Stimulated activated naive CD8-positive, alpha-beta T cell treated with anti-CD3 and anti-CD28 coated beads, Interleukin-15, amount 100 ng/mL, for 72 hours (primary cell): ENCODE measurements at regions not wholly inside any gene's neighbourhood (a gene's known extent, or its start where the extent isn't known, plus 50 kb on each side); places are given as distances from the start of the nearest gene placed in this dataset.

Experiments used
- ATAC-seq: fragments of 150-1000 bp; cut with Tn5 transposase; 2 replicates; pipeline ENCODE4 v1.10.0; 2021; ENCODE audit warnings: mild to moderate bottlenecking, moderate library complexity
- DNase-seq, 2 donors: peaks; one replicate each; pipeline ENCODE4 v3.0.0; 2021 to 2022
- H3K27ac Mint-ChIP-seq, 2 donors: one replicate each; pipeline ENCODE4 v1.8.0; 2022; ENCODE audit warnings: mild to moderate bottlenecking in 2 of 2, mixed read lengths in 2 of 2, moderate library complexity in 2 of 2
- H3K27me3 Mint-ChIP-seq: one replicate; pipeline ENCODE4 v1.8.0; 2022; ENCODE audit warnings: mixed read lengths
- H3K4me1 Mint-ChIP-seq: one replicate; pipeline ENCODE4 v1.8.0; 2022; ENCODE audit warnings: mild to moderate bottlenecking, mixed read lengths
- H3K4me3 Mint-ChIP-seq, 2 donors: one replicate each; pipeline ENCODE4 v1.8.0; 2022; ENCODE audit warnings: mild to moderate bottlenecking in 2 of 2, mixed read lengths in 2 of 2, moderate library complexity in 1 of 2
- H3K9me3 Mint-ChIP-seq, 2 donors: one replicate each; pipeline ENCODE4 v1.8.0; 2022; ENCODE audit warnings: mixed read lengths in 2 of 2

- H3K4me1 Mint-ChIP-seq, result no peaks in the 10 kb centered on the region
- H3K27ac Mint-ChIP-seq, result no peak overlapping the region
- H3K4me3 Mint-ChIP-seq, result no peak overlapping the region
Measured at GRCh38 chr5:119820016-119820415, 190.7 kb downstream of the FAM170A start.

GRCh38 chr5:119820608-119821007 lies 191.2 kb downstream of the FAM170A start:
- no peak overlapping the region for H3K27ac Mint-ChIP-seq
- no peaks in the 10 kb centered on the region for H3K27me3 Mint-ChIP-seq
- H3K4me3 Mint-ChIP-seq, result no peak overlapping the region
- no peak for DNase-seq
- ATAC-seq, result no peak
- no peaks in the 10 kb centered on the region for H3K9me3 Mint-ChIP-seq
- no peaks in the 10 kb centered on the region for H3K4me1 Mint-ChIP-seq

More at GRCh38 chr5:119820016-119820415, 190.7 kb downstream of the FAM170A start:
- ATAC-seq (no peak), DNase-seq (no peak)
- Mint-ChIP-seq H3K27me3 (no peaks in the 10 kb centered on the region), H3K9me3 (no peaks in the 10 kb centered on the region)

- Mint-ChIP-seq H3K4me3 (no peak overlapping the region), H3K4me1 (no peaks in the 10 kb centered on the region), H3K27me3 (no peaks in the 10 kb centered on the region), H3K27ac (no peak overlapping the region), H3K9me3 (no peaks in the 10 kb centered on the region)
- DNase-seq (no peak), ATAC-seq (no peak)
Measured at GRCh38 chr5:119828541-119828940, 199.2 kb downstream of the FAM170A start.

GRCh38 chr5:119829341-119829740 lies 200.0 kb downstream of the FAM170A start:
- DNase-seq, result no peak
- Mint-ChIP-seq H3K9me3 (no peaks in the 10 kb centered on the region), H3K4me1 (no peaks in the 10 kb centered on the region), H3K27me3 (no peaks in the 10 kb centered on the region), H3K4me3 (no peak overlapping the region), H3K27ac (no peak overlapping the region)
- no peak for ATAC-seq

GRCh38 chr5:119833176-119833575 lies 203.8 kb downstream of the FAM170A start:
- Mint-ChIP-seq H3K4me1 (no peaks in the 10 kb centered on the region), H3K27me3 (no peaks in the 10 kb centered on the region), H3K9me3 (peaks cover 2 to 4% of the 10 kb centered on the region in 2 donors), H3K27ac (no peak overlapping the region), H3K4me3 (no peak overlapping the region)
- DNase-seq, result no peak
- ATAC-seq, result no peak

GRCh38 chr5:119840175-119840574 lies 210.8 kb downstream of the FAM170A start:
- Mint-ChIP-seq H3K27ac (no peak overlapping the region), H3K4me1 (no peaks in the 10 kb centered on the region), H3K27me3 (no peaks in the 10 kb centered on the region), H3K4me3 (no peak overlapping the region), H3K9me3 (peaks cover 7 to 20% of the 10 kb centered on the region in 2 donors)
- DNase-seq (no peak), ATAC-seq (no peak)

GRCh38 chr5:119852140-119852539 lies 222.8 kb downstream of the FAM170A start:
- no peak for ATAC-seq
- no peak for DNase-seq
- Mint-ChIP-seq H3K27ac (no peak overlapping the region), H3K9me3 (peaks cover 5 to 7% of the 10 kb centered on the region in 2 donors), H3K4me1 (no peaks in the 10 kb centered on the region), H3K27me3 (no peaks in the 10 kb centered on the region), H3K4me3 (no peak overlapping the region)

- H3K27me3 Mint-ChIP-seq, result no peaks in the 10 kb centered on the region
- no peaks in the 10 kb centered on the region for H3K4me1 Mint-ChIP-seq
- H3K9me3 Mint-ChIP-seq, result peaks cover 12 to 20% of the 10 kb centered on the region in 2 donors
- ATAC-seq (no peak), DNase-seq (no peak)
- no peak overlapping the region for H3K27ac Mint-ChIP-seq
- no peak overlapping the region for H3K4me3 Mint-ChIP-seq
Measured at GRCh38 chr5:119860463-119860862, 231.1 kb downstream of the FAM170A start.

- Mint-ChIP-seq H3K4me1 (no peaks in the 10 kb centered on the region), H3K9me3 (peaks cover 7 to 13% of the 10 kb centered on the region in 2 donors), H3K27ac (no peak overlapping the region), H3K27me3 (no peaks in the 10 kb centered on the region), H3K4me3 (no peak overlapping the region)
- DNase-seq, result no peak
- no peak for ATAC-seq
Measured at GRCh38 chr5:119862619-119863018, 233.3 kb downstream of the FAM170A start.

- DNase-seq, result no peak
- H3K9me3 Mint-ChIP-seq, result peaks cover 6 to 13% of the 10 kb centered on the region in 2 donors
- H3K4me3 Mint-ChIP-seq, result no peak overlapping the region
- H3K27me3 Mint-ChIP-seq, result no peaks in the 10 kb centered on the region
- no peak for ATAC-seq
- H3K27ac Mint-ChIP-seq, result no peak overlapping the region
- no peaks in the 10 kb centered on the region for H3K4me1 Mint-ChIP-seq
Measured at GRCh38 chr5:119864286-119864685, 234.9 kb downstream of the FAM170A start.

- no peaks in the 10 kb centered on the region for H3K27me3 Mint-ChIP-seq
- peaks cover 0 to 10% of the 10 kb centered on the region in 2 donors for H3K9me3 Mint-ChIP-seq
- DNase-seq, result no peak
- no peak overlapping the region for H3K4me3 Mint-ChIP-seq
- H3K4me1 Mint-ChIP-seq, result no peaks in the 10 kb centered on the region
- H3K27ac Mint-ChIP-seq, result no peak overlapping the region
- no peak for ATAC-seq
Measured at GRCh38 chr5:119873611-119874010, 244.3 kb downstream of the FAM170A start.

GRCh38 chr5:119876522-119876921 lies 247.2 kb downstream of the FAM170A start:
- ATAC-seq (no peak), DNase-seq (no peak)
- Mint-ChIP-seq H3K4me3 (no peak overlapping the region), H3K4me1 (no peaks in the 10 kb centered on the region), H3K27ac (no peak overlapping the region), H3K27me3 (no peaks in the 10 kb centered on the region), H3K9me3 (peaks cover 0 to 5% of the 10 kb centered on the region in 2 donors)

GRCh38 chr5:119878712-119879111 lies 249.4 kb downstream of the FAM170A start:
- Mint-ChIP-seq H3K9me3 (no peaks in the 10 kb centered on the region), H3K27me3 (no peaks in the 10 kb centered on the region), H3K27ac (no peak overlapping the region), H3K4me3 (no peak overlapping the region), H3K4me1 (no peaks in the 10 kb centered on the region)
- ATAC-seq, result no peak
- DNase-seq, result no peak

GRCh38 chr5:119879446-119879845 lies 250.1 kb downstream of the FAM170A start:
- Mint-ChIP-seq H3K27me3 (no peaks in the 10 kb centered on the region), H3K4me3 (no peak overlapping the region), H3K9me3 (no peaks in the 10 kb centered on the region), H3K4me1 (no peaks in the 10 kb centered on the region), H3K27ac (no peak overlapping the region)
- no peak for ATAC-seq
- DNase-seq, result no peak

GRCh38 chr5:119895066-119895465 lies 265.7 kb downstream of the FAM170A start:
- DNase-seq, result no peak

GRCh38 chr5:119896826-119897536 lies 267.6 kb downstream of the FAM170A start:
- Mint-ChIP-seq H3K4me3 (no peak overlapping the region), H3K4me1 (no peaks in the 10 kb centered on the region), H3K9me3 (peaks cover 0 to 3% of the 10 kb centered on the region in 2 donors), H3K27me3 (no peaks in the 10 kb centered on the region), H3K27ac (no peak overlapping the region)
- DNase-seq (no peak), ATAC-seq (no peak)

More at GRCh38 chr5:119895066-119895465, 265.7 kb downstream of the FAM170A start:
- Mint-ChIP-seq H3K27ac (no peak overlapping the region), H3K27me3 (no peaks in the 10 kb centered on the region), H3K4me1 (no peaks in the 10 kb centered on the region), H3K4me3 (no peak overlapping the region), H3K9me3 (peaks cover 0 to 3% of the 10 kb centered on the region in 2 donors)
- ATAC-seq, result no peak
